ENCODE measurements at regions not wholly inside any gene's neighbourhood (a gene's known extent, or its start where the extent isn't known, plus 50 kb on each side); places are given as distances from the start of the nearest gene placed in this dataset.

DNA sequence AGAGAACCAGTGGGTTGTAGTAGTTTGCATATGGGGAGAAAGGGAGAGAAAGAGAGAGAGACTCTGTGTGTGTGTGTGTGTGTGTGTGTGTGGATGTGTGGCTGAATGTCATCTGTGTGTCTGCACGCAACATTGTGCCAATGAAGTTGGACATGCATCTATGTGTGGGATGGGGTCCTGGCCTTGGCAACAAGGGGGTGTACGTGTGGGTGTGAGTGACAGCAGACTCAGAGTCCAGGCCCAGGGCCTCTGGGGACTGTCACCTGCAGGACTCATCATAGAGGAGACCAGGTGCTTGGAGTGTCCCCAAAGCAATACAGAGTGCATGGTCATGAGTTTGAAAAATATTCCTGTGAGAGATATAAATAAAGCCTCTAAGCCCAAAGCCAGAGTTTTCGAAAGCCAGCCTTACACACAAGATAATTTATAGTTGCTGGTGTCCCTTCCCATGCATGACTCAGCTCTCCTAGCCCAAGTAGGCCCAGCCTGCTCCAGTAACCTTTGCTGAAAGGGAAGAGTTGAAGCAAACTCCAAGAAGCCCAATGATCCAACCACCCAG, 59.9 kb downstream of the TNP1 start:
- Histone ChIP-seq H4K20me1 (ENCODE audit: low read depth, low read length) (no peaks in the 10 kb centered on the region), H3K27me3 (ENCODE audit: low read length) (no peaks in the 10 kb centered on the region), H3K36me3 (ENCODE audit: low read length) (no peaks in the 10 kb centered on the region), H3K79me2 (ENCODE audit: insufficient read depth, low read length) (no peaks in the 10 kb centered on the region), H3K4me2 (ENCODE audit: low read depth, low read length, poor library complexity, severe bottlenecking) (no peak overlapping the region), H3K9me3 (ENCODE audit: insufficient read depth, low read length) (no peaks in the 10 kb centered on the region), H3F3A (ENCODE audit: insufficient read depth) (no peaks in the 10 kb centered on the region), H2AFZ (ENCODE audit: low read depth, low read length, severe bottlenecking) (no peak overlapping the region), H3K9ac (ENCODE audit: low read length) (no peak overlapping the region), H3K27ac (ENCODE audit: low read depth, low read length) (no peak overlapping the region), H3K9me2 (replicated peaks; ENCODE audit: insufficient read depth, low read length) (no peaks in the 10 kb centered on the region), H3K4me3 (ENCODE audit: insufficient read depth, low read length, poor library complexity, severe bottlenecking) (no peak overlapping the region)
- TF ChIP-seq, protein P1, sequence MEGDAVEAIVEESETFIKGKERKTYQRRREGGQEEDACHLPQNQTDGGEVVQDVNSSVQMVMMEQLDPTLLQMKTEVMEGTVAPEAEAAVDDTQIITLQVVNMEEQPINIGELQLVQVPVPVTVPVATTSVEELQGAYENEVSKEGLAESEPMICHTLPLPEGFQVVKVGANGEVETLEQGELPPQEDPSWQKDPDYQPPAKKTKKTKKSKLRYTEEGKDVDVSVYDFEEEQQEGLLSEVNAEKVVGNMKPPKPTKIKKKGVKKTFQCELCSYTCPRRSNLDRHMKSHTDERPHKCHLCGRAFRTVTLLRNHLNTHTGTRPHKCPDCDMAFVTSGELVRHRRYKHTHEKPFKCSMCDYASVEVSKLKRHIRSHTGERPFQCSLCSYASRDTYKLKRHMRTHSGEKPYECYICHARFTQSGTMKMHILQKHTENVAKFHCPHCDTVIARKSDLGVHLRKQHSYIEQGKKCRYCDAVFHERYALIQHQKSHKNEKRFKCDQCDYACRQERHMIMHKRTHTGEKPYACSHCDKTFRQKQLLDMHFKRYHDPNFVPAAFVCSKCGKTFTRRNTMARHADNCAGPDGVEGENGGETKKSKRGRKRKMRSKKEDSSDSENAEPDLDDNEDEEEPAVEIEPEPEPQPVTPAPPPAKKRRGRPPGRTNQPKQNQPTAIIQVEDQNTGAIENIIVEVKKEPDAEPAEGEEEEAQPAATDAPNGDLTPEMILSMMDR (IDR thresholded peaks at IDR 0.05; ENCODE audit: insufficient read depth, low read length, poor library complexity, severe bottlenecking), result no peak
- no peak for TF ChIP-seq EZH2phosphoT487 (conservative IDR thresholded peaks at IDR 0.05; ENCODE audit: low read length)

DNA sequence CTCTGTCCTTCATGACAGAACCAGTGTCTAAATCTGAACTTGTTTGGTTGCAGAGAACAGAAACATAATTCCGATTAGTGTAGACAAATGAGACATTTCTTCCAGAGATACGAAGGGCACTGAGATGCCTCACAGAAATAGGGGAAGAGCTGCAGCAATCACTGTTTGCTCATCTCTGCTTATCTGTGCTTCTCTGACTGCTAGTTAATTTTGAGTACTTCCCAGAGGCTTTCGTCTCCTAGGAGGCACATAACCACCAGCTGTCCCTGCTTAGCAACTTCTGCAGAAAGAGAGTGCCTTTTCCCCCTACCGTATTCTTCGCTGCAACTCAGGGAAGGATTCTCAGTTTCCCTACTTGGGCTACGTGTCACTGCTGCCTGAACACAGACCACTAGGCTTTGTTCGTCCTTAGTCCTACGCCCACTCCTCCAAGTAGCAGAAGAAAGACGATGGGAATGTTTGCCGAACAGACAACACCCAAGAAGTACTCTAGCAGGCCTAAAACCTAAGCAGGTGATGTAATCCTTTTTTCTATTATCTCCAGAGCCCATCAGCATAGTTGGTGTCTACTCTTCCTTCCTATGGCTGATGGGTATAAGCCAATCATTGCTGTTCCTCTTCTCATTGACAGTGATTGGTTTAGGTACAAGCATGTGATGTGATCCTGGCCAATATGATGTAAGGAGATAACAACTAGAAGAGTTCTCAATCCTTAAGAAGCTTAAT, 63.6 kb downstream of the TNP1 start:
- Histone ChIP-seq H3F3A (ENCODE audit: insufficient read depth) (no peaks in the 10 kb centered on the region), H2AFZ (ENCODE audit: low read depth, low read length, severe bottlenecking) (no peak overlapping the region), H4K20me1 (ENCODE audit: low read depth, low read length) (no peaks in the 10 kb centered on the region), H3K9me3 (ENCODE audit: insufficient read depth, low read length) (no peaks in the 10 kb centered on the region), H3K27ac (ENCODE audit: low read depth, low read length) (no peak overlapping the region), H3K79me2 (ENCODE audit: insufficient read depth, low read length) (no peaks in the 10 kb centered on the region), H3K27me3 (ENCODE audit: low read length) (no peaks in the 10 kb centered on the region), H3K36me3 (ENCODE audit: low read length) (no peaks in the 10 kb centered on the region), H3K9ac (ENCODE audit: low read length) (no peak overlapping the region), H3K9me2 (replicated peaks; ENCODE audit: insufficient read depth, low read length) (no peaks in the 10 kb centered on the region), H3K4me3 (ENCODE audit: insufficient read depth, low read length, poor library complexity, severe bottlenecking) (no peak overlapping the region), H3K4me2 (ENCODE audit: low read depth, low read length, poor library complexity, severe bottlenecking) (no peak overlapping the region)
- TF ChIP-seq, protein P1 (IDR thresholded peaks at IDR 0.05; ENCODE audit: insufficient read depth, low read length, poor library complexity, severe bottlenecking), result no peak
- no peak for TF ChIP-seq EZH2phosphoT487 (conservative IDR thresholded peaks at IDR 0.05; ENCODE audit: low read length)

DNA sequence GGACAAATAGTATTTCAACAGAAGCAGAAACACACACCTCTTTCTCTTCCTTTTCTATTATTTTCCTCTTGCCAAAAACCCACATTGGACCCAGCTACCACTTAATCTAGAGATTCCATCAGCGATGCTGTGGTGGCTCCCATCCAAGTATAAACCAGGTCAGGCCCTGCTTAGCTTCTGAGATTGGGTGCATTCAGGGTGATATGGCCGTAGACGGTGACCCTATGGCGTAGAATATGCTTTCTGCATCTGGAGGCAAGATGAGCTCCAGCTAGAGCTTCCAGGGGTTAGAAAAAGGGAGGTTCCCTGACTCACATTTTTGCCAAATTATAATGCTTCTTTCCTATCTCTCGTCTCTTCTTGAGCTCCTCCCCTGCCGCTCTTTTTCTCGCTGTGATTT, 66.5 kb downstream of the TNP1 start:
- Histone ChIP-seq H3K9me3 (ENCODE audit: insufficient read depth, low read length) (no peaks in the 10 kb centered on the region), H3K9ac (ENCODE audit: low read length) (no peak overlapping the region), H4K20me1 (ENCODE audit: low read depth, low read length) (no peaks in the 10 kb centered on the region), H3K36me3 (ENCODE audit: low read length) (no peaks in the 10 kb centered on the region), H3K4me2 (ENCODE audit: low read depth, low read length, poor library complexity, severe bottlenecking) (no peak overlapping the region), H2AFZ (ENCODE audit: low read depth, low read length, severe bottlenecking) (no peak overlapping the region), H3K79me2 (ENCODE audit: insufficient read depth, low read length) (no peaks in the 10 kb centered on the region), H3K9me2 (replicated peaks; ENCODE audit: insufficient read depth, low read length) (no peaks in the 10 kb centered on the region), H3K27ac (ENCODE audit: low read depth, low read length) (no peak overlapping the region), H3K27me3 (ENCODE audit: low read length) (0 out of 2 replicates have a peak, but pooled peaks cover 2% of the 10 kb centered on the region), H3F3A (ENCODE audit: insufficient read depth) (no peaks in the 10 kb centered on the region), H3K4me3 (ENCODE audit: insufficient read depth, low read length, poor library complexity, severe bottlenecking) (no peak overlapping the region)
- TF ChIP-seq, protein P1 (IDR thresholded peaks at IDR 0.05; ENCODE audit: insufficient read depth, low read length, poor library complexity, severe bottlenecking), result no peak
- TF ChIP-seq EZH2phosphoT487 (conservative IDR thresholded peaks at IDR 0.05; ENCODE audit: low read length), result no peak

Data from SU-DHL-6 (cell line).